Breast epithelium (tissue), 3 donors: ENCODE measurements at regions not wholly inside any gene's neighbourhood (a gene's known extent, or its start where the extent isn't known, plus 50 kb on each side); places are given as distances from the start of the nearest gene placed in this dataset.

Source experiments
- POLR2A ChIP-seq: fragments of 450-650 bp; IDR thresholded peaks from one replicate; pipeline ENCODE4 v1.6.1; 2016; ENCODE audit warnings: antibody characterized with exemption, mild to moderate bottlenecking, moderate library complexity
- TF ChIP-seq, protein P1 (sequence below), 3 donors: fragments of 450-650 bp; IDR thresholded peaks; one replicate each; pipeline ENCODE4 v1.5.1; 2016 to 2017; ENCODE audit warnings: antibody characterized with exemption in 3 of 3, mild to moderate bottlenecking in 3 of 3, moderate library complexity in 3 of 3

DNA sequence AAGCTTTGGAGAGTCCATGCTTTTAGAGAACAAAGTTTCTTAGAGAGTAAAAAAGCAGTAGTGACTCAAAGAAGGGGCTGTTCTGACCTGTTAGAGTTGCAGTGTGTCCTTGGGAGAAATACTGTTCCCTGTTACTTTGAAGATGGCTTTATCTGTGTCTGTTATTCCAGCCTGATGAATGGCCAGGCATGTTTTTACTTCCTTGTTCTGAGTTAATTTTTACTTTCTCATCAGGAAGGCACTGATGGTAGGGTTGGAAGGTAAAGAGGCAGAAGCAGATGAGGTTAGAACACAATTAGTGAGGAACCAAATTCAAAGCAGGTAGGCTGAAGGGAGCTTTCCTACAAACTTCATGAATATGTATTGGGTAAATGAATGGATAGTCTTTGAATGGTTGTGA, 138.5 kb upstream of the PRKCQ start:
- no peak for TF ChIP-seq POLR2A
- TF ChIP-seq, protein P1, sequence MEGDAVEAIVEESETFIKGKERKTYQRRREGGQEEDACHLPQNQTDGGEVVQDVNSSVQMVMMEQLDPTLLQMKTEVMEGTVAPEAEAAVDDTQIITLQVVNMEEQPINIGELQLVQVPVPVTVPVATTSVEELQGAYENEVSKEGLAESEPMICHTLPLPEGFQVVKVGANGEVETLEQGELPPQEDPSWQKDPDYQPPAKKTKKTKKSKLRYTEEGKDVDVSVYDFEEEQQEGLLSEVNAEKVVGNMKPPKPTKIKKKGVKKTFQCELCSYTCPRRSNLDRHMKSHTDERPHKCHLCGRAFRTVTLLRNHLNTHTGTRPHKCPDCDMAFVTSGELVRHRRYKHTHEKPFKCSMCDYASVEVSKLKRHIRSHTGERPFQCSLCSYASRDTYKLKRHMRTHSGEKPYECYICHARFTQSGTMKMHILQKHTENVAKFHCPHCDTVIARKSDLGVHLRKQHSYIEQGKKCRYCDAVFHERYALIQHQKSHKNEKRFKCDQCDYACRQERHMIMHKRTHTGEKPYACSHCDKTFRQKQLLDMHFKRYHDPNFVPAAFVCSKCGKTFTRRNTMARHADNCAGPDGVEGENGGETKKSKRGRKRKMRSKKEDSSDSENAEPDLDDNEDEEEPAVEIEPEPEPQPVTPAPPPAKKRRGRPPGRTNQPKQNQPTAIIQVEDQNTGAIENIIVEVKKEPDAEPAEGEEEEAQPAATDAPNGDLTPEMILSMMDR (IDR thresholded peaks at IDR 0.05), result no peak
